ENCODE measurements at regions not wholly inside any gene's neighbourhood (a gene's known extent, or its start where the extent isn't known, plus 50 kb on each side); places are given as distances from the start of the nearest gene placed in this dataset.
"Not testable (repeated sequence)": the region's sequence is repeated elsewhere in the genome, so short reads cannot be mapped to it uniquely, and the experiment has no call there.

GRCh38 chr15:44868100-44868499 is 88.4 kb upstream of the TERB2 start:
- TF ChIP-seq RCOR1 (IDR thresholded peaks at IDR 0.05; ENCODE audit: low read length); CTCF (IDR thresholded peaks at IDR 0.05); YY1 (IDR thresholded peaks at IDR 0.05; ENCODE audit: low read depth); MAX (IDR thresholded peaks at IDR 0.05; ENCODE audit: low read depth); MXI1 (IDR thresholded peaks at IDR 0.05; ENCODE audit: low read depth, low read length); EP300 (IDR thresholded peaks at IDR 0.05; ENCODE audit: borderline replicate concordance in 1 of 2, low read depth in 1 of 2, low read length in 1 of 2); POLR2AphosphoS5 (IDR thresholded peaks at IDR 0.05; ENCODE audit: low read depth, low read length); TAF1 (IDR thresholded peaks at IDR 0.05; ENCODE audit: borderline replicate concordance, low read depth, low read length): not testable (repeated sequence)
